Left kidney (tissue), 1 donor: ENCODE measurements at regions not wholly inside any gene's neighbourhood (a gene's known extent, or its start where the extent isn't known, plus 50 kb on each side); places are given as distances from the start of the nearest gene placed in this dataset.

ENCODE experiments used
- DNase-seq: peaks from one replicate; pipeline ENCODE4 v3.0.0-alpha.2; 2013

GRCh38 chr10:104505521-104506042 is 135.5 kb upstream of the SORCS3 start:
- no peak for DNase-seq

GRCh38 chr10:104509981-104510380 is 131.1 kb upstream of the SORCS3 start:
- no peak for DNase-seq

- no peak for DNase-seq
Observed at GRCh38 chr10:104510644-104511043, 130.4 kb upstream of the SORCS3 start.

- DNase-seq, result no peak
Observed at GRCh38 chr10:104512800-104513199, 128.3 kb upstream of the SORCS3 start.

- no peak for DNase-seq
Observed at GRCh38 chr10:104515678-104516199, 125.4 kb upstream of the SORCS3 start.

- DNase-seq, result no peak
Observed at GRCh38 chr10:104516986-104517385, 124.1 kb upstream of the SORCS3 start.

- DNase-seq, result no peak
Observed at GRCh38 chr10:104517946-104518345, 123.1 kb upstream of the SORCS3 start.

GRCh38 chr10:104518891-104519290 is 122.2 kb upstream of the SORCS3 start:
- no peak for DNase-seq

- DNase-seq, result no peak
Observed at GRCh38 chr10:104520653-104521052, 120.4 kb upstream of the SORCS3 start.

- peak; percentile 13 for DNase-seq
Observed at GRCh38 chr10:104521901-104522694, 119.0 kb upstream of the SORCS3 start.

GRCh38 chr10:104526188-104526587 is 114.9 kb upstream of the SORCS3 start:
- no peak for DNase-seq

- DNase-seq, result no peak
Observed at GRCh38 chr10:104527013-104527412, 114.1 kb upstream of the SORCS3 start.

GRCh38 chr10:104540181-104540580 is 100.9 kb upstream of the SORCS3 start:
- DNase-seq, result no peak

GRCh38 chr10:104541820-104542219 is 99.3 kb upstream of the SORCS3 start:
- DNase-seq, result no peak

GRCh38 chr10:104546336-104546735 is 94.8 kb upstream of the SORCS3 start:
- no peak for DNase-seq

GRCh38 chr10:104546756-104547155 is 94.3 kb upstream of the SORCS3 start:
- no peak for DNase-seq

GRCh38 chr10:104548090-104548489 is 93.0 kb upstream of the SORCS3 start:
- DNase-seq, result peak; percentile 48

- no peak for DNase-seq
Observed at GRCh38 chr10:104556831-104557230, 84.3 kb upstream of the SORCS3 start.

GRCh38 chr10:104557966-104558365 is 83.1 kb upstream of the SORCS3 start:
- no peak for DNase-seq

- DNase-seq, result no peak
Observed at GRCh38 chr10:104559935-104560334, 81.2 kb upstream of the SORCS3 start.

GRCh38 chr10:104563051-104563450 is 78.0 kb upstream of the SORCS3 start:
- DNase-seq, result no peak

- DNase-seq, result no peak
Observed at GRCh38 chr10:104563548-104563947, 77.5 kb upstream of the SORCS3 start.

GRCh38 chr10:104574427-104574826 is 66.7 kb upstream of the SORCS3 start:
- no peak for DNase-seq

GRCh38 chr10:104574838-104575237 is 66.3 kb upstream of the SORCS3 start:
- no peak for DNase-seq
